HCEC 1CT (cell line): ENCODE measurements at regions not wholly inside any gene's neighbourhood (a gene's known extent, or its start where the extent isn't known, plus 50 kb on each side); places are given as distances from the start of the nearest gene placed in this dataset.
"Not testable (repeated sequence)": the region's sequence is repeated elsewhere in the genome, so short reads cannot be mapped to it uniquely, and the experiment has no call there.

Experiments used
- DNase-seq: peaks from one replicate; pipeline ENCODE4 v3.0.0-alpha.2; 2017

GRCh38 chr4:56575820-56576429 is 70.3 kb downstream of the ARL9 start:
- DNase-seq = peak; percentile 28

GRCh38 chr4:56592417-56592816 is 86.8 kb downstream of the ARL9 start:
- DNase-seq = not testable (repeated sequence)
